ENCODE measurements at regions not wholly inside any gene's neighbourhood (a gene's known extent, or its start where the extent isn't known, plus 50 kb on each side); places are given as distances from the start of the nearest gene placed in this dataset.

GRCh38 chr4:23720556-23720955 is 169.3 kb downstream of the PPARGC1A start:
- TF ChIP-seq, protein P1, sequence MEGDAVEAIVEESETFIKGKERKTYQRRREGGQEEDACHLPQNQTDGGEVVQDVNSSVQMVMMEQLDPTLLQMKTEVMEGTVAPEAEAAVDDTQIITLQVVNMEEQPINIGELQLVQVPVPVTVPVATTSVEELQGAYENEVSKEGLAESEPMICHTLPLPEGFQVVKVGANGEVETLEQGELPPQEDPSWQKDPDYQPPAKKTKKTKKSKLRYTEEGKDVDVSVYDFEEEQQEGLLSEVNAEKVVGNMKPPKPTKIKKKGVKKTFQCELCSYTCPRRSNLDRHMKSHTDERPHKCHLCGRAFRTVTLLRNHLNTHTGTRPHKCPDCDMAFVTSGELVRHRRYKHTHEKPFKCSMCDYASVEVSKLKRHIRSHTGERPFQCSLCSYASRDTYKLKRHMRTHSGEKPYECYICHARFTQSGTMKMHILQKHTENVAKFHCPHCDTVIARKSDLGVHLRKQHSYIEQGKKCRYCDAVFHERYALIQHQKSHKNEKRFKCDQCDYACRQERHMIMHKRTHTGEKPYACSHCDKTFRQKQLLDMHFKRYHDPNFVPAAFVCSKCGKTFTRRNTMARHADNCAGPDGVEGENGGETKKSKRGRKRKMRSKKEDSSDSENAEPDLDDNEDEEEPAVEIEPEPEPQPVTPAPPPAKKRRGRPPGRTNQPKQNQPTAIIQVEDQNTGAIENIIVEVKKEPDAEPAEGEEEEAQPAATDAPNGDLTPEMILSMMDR (CRISPR knock-in tag; IDR thresholded peaks at IDR 0.05) = no peak
- TF ChIP-seq ZNF367 (CRISPR knock-in tag; IDR thresholded peaks at IDR 0.05; ENCODE audit: borderline replicate concordance) = no peak

All from HepG2 (cell line).